ENCODE measurements at regions not wholly inside any gene's neighbourhood (a gene's known extent, or its start where the extent isn't known, plus 50 kb on each side); places are given as distances from the start of the nearest gene placed in this dataset.

GRCh38 chr5:10860645-10861422, 99.8 kb upstream of the DAP start (continued):
- TF ChIP-seq, protein P1, sequence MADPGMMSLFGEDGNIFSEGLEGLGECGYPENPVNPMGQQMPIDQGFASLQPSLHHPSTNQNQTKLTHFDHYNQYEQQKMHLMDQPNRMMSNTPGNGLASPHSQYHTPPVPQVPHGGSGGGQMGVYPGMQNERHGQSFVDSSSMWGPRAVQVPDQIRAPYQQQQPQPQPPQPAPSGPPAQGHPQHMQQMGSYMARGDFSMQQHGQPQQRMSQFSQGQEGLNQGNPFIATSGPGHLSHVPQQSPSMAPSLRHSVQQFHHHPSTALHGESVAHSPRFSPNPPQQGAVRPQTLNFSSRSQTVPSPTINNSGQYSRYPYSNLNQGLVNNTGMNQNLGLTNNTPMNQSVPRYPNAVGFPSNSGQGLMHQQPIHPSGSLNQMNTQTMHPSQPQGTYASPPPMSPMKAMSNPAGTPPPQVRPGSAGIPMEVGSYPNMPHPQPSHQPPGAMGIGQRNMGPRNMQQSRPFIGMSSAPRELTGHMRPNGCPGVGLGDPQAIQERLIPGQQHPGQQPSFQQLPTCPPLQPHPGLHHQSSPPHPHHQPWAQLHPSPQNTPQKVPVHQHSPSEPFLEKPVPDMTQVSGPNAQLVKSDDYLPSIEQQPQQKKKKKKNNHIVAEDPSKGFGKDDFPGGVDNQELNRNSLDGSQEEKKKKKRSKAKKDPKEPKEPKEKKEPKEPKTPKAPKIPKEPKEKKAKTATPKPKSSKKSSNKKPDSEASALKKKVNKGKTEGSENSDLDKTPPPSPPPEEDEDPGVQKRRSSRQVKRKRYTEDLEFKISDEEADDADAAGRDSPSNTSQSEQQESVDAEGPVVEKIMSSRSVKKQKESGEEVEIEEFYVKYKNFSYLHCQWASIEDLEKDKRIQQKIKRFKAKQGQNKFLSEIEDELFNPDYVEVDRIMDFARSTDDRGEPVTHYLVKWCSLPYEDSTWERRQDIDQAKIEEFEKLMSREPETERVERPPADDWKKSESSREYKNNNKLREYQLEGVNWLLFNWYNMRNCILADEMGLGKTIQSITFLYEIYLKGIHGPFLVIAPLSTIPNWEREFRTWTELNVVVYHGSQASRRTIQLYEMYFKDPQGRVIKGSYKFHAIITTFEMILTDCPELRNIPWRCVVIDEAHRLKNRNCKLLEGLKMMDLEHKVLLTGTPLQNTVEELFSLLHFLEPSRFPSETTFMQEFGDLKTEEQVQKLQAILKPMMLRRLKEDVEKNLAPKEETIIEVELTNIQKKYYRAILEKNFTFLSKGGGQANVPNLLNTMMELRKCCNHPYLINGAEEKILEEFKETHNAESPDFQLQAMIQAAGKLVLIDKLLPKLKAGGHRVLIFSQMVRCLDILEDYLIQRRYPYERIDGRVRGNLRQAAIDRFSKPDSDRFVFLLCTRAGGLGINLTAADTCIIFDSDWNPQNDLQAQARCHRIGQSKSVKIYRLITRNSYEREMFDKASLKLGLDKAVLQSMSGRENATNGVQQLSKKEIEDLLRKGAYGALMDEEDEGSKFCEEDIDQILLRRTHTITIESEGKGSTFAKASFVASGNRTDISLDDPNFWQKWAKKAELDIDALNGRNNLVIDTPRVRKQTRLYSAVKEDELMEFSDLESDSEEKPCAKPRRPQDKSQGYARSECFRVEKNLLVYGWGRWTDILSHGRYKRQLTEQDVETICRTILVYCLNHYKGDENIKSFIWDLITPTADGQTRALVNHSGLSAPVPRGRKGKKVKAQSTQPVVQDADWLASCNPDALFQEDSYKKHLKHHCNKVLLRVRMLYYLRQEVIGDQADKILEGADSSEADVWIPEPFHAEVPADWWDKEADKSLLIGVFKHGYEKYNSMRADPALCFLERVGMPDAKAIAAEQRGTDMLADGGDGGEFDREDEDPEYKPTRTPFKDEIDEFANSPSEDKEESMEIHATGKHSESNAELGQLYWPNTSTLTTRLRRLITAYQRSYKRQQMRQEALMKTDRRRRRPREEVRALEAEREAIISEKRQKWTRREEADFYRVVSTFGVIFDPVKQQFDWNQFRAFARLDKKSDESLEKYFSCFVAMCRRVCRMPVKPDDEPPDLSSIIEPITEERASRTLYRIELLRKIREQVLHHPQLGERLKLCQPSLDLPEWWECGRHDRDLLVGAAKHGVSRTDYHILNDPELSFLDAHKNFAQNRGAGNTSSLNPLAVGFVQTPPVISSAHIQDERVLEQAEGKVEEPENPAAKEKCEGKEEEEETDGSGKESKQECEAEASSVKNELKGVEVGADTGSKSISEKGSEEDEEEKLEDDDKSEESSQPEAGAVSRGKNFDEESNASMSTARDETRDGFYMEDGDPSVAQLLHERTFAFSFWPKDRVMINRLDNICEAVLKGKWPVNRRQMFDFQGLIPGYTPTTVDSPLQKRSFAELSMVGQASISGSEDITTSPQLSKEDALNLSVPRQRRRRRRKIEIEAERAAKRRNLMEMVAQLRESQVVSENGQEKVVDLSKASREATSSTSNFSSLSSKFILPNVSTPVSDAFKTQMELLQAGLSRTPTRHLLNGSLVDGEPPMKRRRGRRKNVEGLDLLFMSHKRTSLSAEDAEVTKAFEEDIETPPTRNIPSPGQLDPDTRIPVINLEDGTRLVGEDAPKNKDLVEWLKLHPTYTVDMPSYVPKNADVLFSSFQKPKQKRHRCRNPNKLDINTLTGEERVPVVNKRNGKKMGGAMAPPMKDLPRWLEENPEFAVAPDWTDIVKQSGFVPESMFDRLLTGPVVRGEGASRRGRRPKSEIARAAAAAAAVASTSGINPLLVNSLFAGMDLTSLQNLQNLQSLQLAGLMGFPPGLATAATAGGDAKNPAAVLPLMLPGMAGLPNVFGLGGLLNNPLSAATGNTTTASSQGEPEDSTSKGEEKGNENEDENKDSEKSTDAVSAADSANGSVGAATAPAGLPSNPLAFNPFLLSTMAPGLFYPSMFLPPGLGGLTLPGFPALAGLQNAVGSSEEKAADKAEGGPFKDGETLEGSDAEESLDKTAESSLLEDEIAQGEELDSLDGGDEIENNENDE (IDR thresholded peaks at IDR 0.05; ENCODE audit: insufficient replicate concordance, low read length) = no peak
- TF ChIP-seq, protein P2, sequence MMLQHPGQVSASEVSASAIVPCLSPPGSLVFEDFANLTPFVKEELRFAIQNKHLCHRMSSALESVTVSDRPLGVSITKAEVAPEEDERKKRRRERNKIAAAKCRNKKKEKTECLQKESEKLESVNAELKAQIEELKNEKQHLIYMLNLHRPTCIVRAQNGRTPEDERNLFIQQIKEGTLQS (IDR thresholded peaks at IDR 0.05; ENCODE audit: insufficient read depth, low read depth, low read length) = no peak
- TF ChIP-seq MAFK (IDR thresholded peaks at IDR 0.05; ENCODE audit: low read depth, low read length) = no peak
- TF ChIP-seq SIX5 (IDR thresholded peaks at IDR 0.05; ENCODE audit: low read depth, low read length) = no peak
- TF ChIP-seq POLR2A (IDR thresholded peaks at IDR 0.05; ENCODE audit: control extremely low read depth in 1 of 2, low read depth in 2 of 2, low read length in 2 of 2) = no peak

Measured in H1 (cell line).